RKO (cell line): ENCODE measurements at regions not wholly inside any gene's neighbourhood (a gene's known extent, or its start where the extent isn't known, plus 50 kb on each side); places are given as distances from the start of the nearest gene placed in this dataset.

Experiments
- DNase-seq: peaks from one replicate; pipeline ENCODE4 v3.0.0-alpha.2; 2016; ENCODE audit warnings: low spot score

GRCh38 chr11:80144897-80145594 is 704.2 kb upstream of the TENM4 start:
- DNase-seq, result no peak

- no peak for DNase-seq
Measured at GRCh38 chr11:80136991-80137390, 696.2 kb upstream of the TENM4 start.

DNA sequence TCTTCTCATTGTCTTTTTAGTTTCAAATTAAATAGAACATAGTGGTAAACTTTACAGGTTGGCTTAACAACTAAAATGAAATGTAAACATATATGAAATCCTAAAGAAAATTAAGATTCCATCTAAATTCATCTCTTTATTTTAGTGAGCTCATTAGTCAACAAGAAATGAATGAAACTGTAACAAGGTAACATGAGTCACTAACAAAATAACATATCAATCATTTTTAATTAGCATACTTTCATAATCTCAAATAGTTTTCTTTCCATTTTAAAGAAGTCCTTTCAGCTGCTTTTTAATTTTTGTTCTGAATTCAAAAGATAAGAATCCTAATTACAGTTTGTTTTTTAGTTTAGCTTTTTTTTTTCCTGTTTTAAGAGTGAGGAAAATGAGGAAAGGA is 688.6 kb upstream of the TENM4 start:
- DNase-seq, result no peak

GRCh38 chr11:80122211-80122610 is 681.4 kb upstream of the TENM4 start:
- no peak for DNase-seq

DNA sequence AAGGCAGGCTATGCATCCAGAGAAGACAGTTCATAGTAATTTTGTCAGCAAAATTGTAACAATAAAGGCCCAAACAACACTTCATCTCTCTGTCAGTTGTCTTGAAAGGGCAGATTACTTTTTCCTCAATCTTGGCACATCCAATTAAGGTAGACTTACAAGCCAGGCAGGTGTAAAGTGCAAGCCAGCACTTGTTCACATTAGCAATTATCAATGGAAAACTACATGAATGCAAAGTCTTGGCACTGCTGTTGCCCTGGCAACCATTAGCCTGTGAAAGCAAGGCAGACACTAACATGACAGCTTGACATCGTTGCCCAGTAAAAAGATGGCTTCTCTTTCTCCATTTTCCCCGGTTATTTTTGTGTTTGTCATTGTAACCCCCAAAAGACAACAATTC is 677.2 kb upstream of the TENM4 start:
- DNase-seq, result no peak

DNA sequence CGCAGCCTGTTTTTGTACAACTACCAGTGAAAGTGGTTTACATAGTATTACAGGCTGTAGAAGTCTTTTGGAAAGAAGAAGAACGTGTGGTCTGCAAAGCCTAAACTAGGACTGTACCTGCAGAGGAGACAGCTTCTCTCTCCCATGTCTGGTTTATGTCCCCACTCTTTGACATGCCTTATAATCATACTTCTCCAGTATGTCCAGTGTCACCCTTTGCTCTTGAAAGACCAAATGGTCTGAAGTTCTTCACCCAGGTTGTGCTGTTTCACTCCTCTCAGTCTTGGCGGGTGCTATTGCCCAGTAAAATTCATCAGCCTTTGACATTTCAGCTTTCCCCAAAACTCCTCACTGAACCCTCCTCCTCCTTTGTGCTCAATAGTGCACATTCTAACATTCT is 676.0 kb upstream of the TENM4 start:
- no peak for DNase-seq

- no peak for DNase-seq
Measured at GRCh38 chr11:80109652-80110051, 668.8 kb upstream of the TENM4 start.

DNA sequence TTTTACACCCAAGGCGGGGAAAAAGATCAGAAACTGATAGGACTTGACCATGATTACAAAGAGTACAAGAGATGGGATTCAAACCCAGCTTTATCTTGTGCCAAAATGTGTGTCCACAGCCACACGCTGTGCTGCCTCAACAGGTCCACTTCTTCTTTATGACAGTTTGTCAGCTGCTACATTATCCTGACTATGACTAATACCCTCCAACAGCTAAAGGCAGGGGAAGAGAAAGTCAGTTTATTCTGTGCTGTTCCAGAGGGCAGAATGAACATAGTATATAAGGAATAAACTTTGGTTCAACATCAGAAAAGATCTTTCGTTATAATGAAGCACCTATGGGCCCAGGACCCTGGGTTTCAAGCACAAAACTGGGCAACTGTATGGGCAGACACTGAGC is 668.2 kb upstream of the TENM4 start:
- no peak for DNase-seq

- DNase-seq, result no peak
Measured at GRCh38 chr11:80107415-80107814, 666.6 kb upstream of the TENM4 start.

GRCh38 chr11:80104191-80104590 is 663.4 kb upstream of the TENM4 start:
- no peak for DNase-seq

DNA sequence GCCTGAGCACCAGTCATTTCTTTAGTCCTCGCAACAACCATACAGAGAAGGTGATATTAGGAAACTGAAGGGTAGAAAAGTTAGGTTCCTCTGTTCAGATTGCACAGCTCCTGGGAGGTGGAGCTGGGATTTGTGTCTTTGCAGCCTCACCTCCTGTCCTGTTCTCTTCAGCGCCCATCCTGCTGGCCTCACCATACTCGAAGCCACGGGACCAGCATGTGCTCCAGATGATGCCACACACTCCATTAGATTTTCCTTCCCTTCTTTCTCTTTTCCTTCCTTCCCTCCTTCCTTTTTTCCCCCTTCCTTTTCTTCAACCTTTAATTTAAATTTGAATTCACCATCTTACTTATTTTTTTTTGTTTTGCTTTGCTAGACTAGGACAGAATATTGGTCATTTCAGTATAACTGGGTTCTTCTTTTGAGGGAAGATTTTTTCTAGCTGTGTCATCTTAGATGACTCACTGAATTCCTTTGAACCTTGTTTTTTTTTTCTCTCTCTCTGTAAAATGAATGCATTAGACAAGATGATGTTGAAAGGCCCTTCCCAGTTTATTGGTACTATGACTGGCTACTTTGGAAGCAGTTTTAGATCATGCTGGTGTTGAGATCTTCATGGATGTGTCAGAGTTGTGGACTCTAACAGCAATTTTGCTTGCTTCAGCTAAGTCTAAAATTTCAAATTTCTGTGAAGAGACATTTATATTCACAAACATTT is 662.5 kb upstream of the TENM4 start:
- DNase-seq, result peak; percentile 41

DNA sequence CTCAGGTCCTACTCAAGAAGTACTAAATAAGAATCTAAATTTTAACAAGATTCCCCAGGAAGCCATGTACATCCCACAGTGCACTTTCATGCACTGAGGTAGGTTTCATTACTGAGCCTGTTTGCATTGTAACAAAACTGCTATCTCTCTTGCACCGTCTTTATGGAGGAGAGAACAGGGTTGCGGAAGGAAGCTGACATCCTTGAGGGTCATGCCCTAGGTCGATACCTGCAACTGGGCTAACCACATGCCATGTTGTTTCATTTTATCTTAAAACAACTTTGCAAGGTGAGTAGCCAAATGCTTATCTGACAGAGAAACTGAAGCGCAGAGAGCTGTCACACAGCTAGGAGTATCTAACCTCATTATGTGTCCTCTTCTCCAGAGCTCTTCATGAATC is 656.3 kb upstream of the TENM4 start:
- no peak for DNase-seq

GRCh38 chr11:80096736-80097135 is 655.9 kb upstream of the TENM4 start:
- no peak for DNase-seq

GRCh38 chr11:80086496-80087055 is 645.7 kb upstream of the TENM4 start:
- DNase-seq, result no peak

- no peak for DNase-seq
Measured at GRCh38 chr11:80085563-80085962, 644.7 kb upstream of the TENM4 start.

- no peak for DNase-seq
Measured at GRCh38 chr11:80084608-80085007, 643.8 kb upstream of the TENM4 start.

- no peak for DNase-seq
Measured at GRCh38 chr11:80083531-80083951, 642.7 kb upstream of the TENM4 start.

GRCh38 chr11:80082406-80082805 is 641.6 kb upstream of the TENM4 start:
- DNase-seq, result no peak

DNA sequence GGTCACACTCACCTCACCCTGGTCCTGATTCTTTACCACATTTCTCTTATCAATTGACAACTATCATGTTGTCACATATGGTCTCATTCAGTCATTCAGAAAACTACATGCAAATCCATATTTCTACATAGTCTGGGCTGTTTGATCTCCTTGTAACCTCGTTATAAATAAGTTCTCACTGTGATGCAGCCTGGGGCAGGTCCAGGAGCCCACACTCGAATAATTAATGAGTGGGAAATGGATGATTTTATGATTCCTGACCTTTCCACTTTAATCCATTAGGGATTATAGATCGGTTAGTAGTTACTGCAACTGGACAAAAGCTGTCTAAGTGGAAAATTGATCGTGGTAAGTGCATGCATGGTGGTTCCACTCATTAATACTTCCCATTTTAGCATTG is 636.3 kb upstream of the TENM4 start:
- DNase-seq, result no peak

DNA sequence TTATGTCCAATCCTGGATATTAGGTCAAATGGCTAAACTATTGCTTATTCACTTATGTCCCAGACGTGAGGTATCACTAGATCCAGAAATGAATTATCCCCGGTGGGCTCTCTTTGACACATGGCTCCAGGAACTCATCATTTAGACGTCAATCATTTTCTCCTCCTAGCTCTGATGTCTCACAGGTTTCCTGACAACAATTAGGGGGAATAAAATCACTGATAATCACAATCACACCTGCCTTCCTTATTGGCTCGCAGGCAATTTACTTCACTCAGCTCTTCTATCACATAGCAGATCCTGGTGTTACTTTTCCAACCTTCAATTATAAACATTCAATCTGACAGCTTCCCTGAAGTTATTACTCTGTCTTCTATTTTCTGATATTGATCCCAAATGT is 634.0 kb upstream of the TENM4 start:
- no peak for DNase-seq

DNA sequence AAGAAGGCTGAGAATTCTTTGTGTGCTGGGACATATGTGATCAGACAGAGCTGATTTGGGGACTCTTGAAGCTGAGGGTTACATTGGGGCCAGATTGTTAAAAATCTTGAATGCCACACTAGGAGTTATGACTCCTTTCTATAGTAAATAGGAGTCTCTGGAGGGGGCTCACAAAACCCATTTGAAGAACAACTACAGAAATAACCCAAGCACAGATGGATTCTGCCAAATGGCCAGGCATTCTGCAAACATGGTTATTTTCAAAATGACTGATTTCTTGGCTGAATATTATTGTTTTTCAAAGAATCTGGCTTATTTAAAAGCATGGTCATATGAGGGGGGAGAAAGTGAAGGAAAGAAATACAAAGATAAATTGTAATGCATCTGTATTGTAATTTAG is 625.5 kb upstream of the TENM4 start:
- no peak for DNase-seq

- no peak for DNase-seq
Measured at GRCh38 chr11:80065086-80065485, 624.3 kb upstream of the TENM4 start.

DNA sequence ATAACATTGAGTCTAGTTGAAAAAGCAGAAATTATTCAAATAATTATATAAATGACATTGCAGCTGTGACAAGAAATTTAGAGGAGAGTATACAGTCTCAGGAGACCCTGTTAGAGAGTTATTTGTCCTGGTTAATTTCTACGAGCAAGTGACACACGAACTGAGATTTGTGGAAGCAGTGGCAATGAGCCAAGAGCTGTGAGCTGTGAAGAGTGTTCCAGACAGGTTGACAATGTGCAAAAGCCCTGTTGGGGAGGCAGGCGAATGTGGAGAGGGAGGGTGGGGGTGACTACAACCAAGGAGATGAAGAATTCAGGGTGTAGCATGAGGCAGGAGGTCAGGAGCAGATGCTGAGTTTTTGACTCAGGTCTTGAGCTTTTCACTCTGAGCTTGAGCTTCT is 620.2 kb upstream of the TENM4 start:
- DNase-seq, result no peak
